ENCODE measurements at regions not wholly inside any gene's neighbourhood (a gene's known extent, or its start where the extent isn't known, plus 50 kb on each side); places are given as distances from the start of the nearest gene placed in this dataset.

- no peak for TF ChIP-seq ZNF274 (IDR thresholded peaks at IDR 0.05; ENCODE audit: borderline replicate concordance, extremely low read depth, low read length)
- TF ChIP-seq CTCF (IDR thresholded peaks at IDR 0.05; ENCODE audit: control extremely low read depth in 1 of 3, insufficient read depth in 1 of 3, low read depth in 1 of 3, low read length in 3 of 3), result no peak
- no peak for TF ChIP-seq CBX8 (IDR thresholded peaks at IDR 0.05; ENCODE audit: borderline replicate concordance, low read depth, low read length)
- no peak for TF ChIP-seq HDAC2 (IDR thresholded peaks at IDR 0.05; ENCODE audit: borderline replicate concordance in 1 of 2, low read depth in 2 of 2, low read length in 2 of 2)
- TF ChIP-seq RFX5 (IDR thresholded peaks at IDR 0.05; ENCODE audit: borderline replicate concordance, low read depth, low read length), result no peak
- no peak for TF ChIP-seq KDM4A (IDR thresholded peaks at IDR 0.05; ENCODE audit: low read depth, low read length, severe bottlenecking)
- no peak for TF ChIP-seq EGR1 (IDR thresholded peaks at IDR 0.05; ENCODE audit: borderline replicate concordance, low read depth, low read length)
Measured at GRCh38 chr11:69896250-69896649, 77.0 kb upstream of the FGF3 start.
